Activated T-helper 1 cell treated with anti-CD3 and anti-CD28 coated beads, Interleukin-2, amount 50 U/mL, for 16 hours (primary cell): ENCODE measurements at regions not wholly inside any gene's neighbourhood (a gene's known extent, or its start where the extent isn't known, plus 50 kb on each side); places are given as distances from the start of the nearest gene placed in this dataset.
"Not testable (repeated sequence)": the region's sequence is repeated elsewhere in the genome, so short reads cannot be mapped to it uniquely, and the experiment has no call there.

Experiments
- DNase-seq, 2 donors: peaks; one replicate each; pipeline ENCODE4 v3.0.0-alpha.2; 2020; ENCODE audit warnings: low read depth in 1 of 2, low spot score in 1 of 2

DNA sequence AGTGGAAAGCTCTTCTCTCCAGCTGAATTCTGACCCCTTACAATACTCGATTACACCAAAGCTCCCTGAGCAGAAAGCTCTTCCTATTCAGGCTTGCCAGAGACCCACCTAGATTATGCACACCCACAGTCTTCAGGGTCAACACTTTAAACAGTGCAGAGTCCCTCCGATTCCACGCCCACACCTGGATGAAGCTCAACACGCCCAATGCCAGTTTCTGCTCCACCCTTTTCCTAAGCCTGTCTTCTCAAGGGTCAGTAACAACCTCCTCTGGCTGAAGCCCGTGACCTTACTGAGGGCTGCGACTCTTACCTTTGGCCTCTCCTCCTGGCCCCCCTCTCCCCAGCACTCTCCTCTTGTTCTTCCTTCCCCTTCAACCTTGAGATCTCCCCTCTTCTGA lies 492.0 kb upstream of the SALL3 start:
- no peak for DNase-seq

DNA sequence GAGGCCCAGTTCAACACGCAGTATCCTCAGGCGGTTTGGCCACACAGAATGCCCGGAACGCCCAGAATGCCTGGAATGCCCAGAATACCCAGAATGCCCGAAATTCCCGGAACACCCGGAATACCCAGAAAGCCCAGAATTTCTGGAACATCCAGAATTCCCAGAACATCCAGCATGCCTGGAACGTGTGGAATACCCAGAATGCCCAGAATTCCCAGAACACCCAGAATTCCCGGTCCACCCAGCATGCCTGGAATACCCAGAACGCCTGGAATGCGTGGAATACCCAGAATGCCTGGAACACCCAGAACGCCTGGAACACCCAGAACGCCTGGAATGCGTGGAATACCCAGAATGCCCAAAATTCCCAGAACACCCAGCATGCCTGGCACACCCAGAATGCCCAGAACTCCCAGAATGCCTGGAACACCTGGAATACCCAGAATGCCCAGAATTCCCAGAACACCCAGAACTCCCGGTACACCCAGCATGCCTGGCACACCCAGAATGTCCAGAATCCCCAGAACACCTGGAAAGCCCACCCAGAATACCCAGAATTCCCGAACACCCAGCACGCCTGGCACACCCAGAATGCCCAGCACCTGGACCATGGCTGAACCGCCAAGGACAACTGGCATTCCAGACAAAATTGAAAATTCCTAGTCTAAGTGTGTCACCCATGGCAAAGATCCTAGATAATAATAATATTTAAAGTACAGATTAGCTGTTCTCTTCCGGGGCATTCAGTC lies 487.4 kb upstream of the SALL3 start:
- DNase-seq: no peak

DNA sequence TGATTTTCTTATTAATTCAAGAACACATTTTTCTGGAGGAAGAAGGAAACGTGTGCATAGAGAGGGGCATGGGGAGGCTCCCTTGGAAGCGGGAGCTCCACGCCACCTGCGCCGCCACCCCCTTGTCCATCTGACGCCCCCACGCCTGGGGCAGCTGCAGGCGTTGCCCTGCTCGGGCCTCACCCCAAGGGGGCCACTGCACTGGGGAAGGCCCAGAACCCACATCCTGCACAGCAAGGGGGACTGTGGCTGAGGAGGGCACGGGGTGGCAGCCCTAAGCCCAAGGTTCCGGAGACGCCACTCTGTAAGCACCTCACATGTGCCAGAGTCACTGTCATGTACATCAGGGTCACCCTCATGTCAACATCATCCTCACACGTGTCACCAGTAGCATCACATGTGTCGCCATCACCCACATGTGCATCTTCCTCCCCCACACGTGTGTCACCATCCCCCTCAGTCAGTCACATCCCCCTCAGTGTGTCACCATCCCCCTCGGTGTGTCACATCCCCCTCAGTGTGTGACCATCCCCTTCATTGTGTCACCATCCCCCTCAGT lies 486.7 kb upstream of the SALL3 start:
- no peak for DNase-seq

DNA sequence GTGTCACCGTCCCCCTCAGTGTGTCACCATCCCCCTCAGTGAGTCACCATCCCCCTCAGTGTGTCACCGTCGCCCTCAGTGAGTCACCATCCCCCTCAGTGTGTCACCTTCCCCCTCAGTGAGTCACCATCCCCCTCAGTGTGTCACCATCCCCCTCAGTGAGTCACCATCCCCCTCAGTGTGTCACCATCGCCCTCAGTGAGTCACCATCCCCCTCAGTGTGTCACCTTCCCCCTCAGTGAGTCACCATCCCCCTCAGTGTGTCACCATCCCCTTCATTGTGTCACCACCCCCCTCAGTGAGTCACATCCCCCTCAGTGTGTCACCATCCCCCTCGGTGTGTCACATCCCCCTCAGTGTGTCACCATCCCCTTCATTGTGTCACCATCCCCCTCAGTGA lies 486.1 kb upstream of the SALL3 start:
- DNase-seq: not testable (repeated sequence)

DNA sequence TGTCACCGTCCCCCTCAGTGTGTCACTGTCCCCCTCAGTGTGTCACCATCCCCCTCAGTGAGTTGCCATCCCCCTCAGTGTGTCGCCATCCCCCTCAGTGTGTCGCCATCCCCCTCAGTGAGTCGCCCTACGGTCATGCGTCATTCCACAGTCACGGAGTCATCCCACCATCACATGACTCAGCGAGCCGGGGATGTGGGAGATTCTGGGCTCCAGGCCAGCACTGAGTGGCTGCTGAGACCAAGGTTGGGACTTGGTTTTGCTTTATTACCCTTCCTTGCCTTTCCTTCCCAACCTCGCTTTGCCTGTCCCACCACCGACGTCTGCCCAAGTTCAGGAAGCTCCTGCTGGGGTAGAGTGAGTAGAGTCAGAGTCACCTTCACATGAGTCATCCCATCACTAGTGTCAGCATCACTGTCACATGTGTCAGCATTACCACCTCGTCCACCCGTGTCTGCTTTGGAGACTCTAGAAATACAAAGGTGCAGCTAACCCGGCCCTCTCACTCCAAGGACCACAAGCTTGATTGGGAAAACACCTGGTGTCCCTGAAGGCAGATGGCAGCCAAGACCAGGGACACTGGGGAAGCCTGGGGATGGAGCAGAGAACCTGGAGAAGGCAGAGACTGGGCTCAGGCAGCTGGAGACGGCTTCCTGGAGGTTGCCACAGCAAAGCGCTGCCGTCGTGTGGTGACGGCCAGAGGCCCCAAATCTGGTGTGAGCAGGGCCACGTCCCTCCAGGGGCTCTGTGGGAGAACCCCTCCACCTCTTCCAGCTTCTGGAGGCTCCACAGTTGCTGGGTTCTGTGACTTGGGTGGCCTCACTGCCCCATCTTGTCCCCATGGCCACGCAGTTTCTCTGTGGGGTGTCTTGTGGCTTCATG lies 485.2 kb upstream of the SALL3 start:
- no peak for DNase-seq

DNA sequence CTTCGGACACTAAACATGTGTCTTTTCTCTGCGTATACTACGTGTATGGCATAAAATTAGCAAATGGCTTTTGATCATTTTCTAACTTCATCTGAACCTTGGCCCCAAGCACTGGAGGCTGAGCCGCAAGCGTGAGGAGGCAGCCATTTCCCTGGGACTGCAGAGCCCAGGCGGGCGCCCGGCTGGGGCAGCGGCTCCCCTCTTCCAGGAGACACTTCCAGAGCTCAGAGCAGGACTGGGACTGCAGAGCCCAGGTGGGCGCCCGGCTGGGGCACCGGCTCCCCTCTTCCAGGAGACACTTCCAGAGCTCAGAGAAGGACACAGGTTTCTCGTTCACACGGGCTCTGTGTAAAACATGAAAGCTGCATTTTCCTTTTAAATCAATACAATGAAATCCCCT lies 484.1 kb upstream of the SALL3 start:
- no peak for DNase-seq

DNA sequence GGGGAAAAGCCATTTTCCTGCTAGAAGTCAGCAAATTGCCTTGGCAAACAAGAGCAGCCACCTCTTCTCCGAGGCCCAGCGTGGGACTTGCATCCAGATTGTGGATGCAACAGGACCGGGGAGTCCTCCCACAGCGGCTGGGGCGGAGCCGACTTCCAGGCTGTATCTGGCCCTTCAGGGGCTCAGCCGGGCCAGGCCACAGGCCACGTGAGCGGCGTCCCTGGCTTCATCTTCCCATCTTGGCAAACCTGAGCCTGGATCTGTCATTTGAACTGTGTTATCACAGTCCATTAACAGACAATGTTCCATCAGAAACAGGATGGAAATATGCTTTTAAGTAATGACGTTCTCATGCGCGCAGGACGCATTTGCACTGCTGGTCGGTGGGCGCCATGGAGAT lies 483.5 kb upstream of the SALL3 start:
- DNase-seq: no peak

DNA sequence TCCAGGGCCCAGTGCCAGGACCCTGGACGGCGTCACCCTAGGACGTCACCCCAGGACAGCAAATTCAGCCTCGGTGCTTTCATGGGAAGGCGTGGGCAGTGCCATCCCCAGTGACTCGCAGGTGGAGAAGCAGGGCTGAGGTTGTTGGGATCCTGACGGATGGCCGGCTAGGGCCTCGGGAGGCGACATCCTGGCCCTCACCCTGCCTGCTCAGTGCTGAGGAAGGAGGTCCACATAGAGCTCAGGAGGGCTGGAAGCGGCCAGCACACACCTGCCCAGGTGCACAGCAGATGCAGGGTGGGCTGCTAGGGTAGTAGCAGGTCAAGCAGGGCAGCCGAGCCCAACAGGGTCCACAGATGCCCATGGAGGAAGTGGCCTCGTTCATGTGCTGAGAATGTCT lies 482.0 kb upstream of the SALL3 start:
- DNase-seq: no peak

DNA sequence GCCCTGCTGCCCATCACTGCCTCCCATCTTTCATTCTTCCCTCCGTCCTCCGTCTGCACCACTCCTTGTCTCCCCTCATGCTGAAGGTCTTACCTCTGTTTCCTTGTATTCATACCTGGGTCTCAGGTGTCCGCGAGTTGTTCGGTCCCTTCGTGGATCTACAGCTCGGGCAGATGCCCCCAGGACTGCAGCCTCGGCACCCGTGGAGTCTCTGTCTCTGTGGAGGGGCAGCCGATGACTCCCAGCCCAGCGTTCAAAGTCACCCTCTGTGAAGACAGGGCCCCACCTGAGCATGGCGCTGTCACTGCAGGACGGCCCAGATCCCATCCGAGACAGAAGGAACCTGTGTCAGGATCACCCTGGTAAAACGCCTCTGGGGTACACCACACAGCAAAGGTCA lies 480.0 kb upstream of the SALL3 start:
- no peak for DNase-seq

DNA sequence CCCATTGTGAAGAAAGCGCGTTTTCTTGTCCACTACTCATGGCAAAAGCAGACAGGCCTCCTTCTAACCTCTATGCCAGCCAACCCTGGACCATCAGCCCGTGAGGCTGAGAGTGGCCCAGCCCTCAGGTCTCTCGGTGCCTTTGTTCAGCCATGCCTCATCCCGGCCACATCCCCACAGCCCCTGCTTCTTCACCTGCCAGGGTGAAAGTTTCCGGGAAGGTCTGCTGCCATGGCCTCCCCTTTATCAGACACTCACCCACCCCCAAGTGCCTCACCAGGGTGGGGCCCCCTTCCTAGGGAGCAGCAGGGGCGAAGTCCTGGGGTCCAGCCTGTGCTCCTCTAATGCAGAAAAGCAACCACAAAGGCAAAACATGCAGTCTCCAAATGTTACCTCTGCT lies 478.4 kb upstream of the SALL3 start:
- DNase-seq: no peak

DNA sequence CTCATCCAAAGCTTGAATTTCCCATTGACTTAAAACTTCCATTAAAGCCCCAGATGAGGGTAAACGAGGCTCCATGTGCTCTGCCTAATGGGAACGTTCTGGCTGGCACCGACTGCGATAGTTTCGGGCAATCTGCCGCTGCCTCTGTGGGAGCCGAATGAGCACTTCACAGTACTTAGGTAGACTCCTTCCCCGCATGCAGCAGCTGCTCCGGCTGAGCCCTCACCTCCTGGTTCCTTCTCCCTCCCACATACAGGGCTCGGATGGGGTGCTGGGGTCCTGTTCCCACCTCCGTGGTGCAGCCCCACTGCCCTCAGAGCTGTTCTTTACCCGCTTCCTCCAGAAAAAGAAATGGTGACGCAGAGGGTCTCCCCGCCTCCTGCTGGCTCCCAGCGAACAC lies 476.5 kb upstream of the SALL3 start:
- no peak for DNase-seq

DNA sequence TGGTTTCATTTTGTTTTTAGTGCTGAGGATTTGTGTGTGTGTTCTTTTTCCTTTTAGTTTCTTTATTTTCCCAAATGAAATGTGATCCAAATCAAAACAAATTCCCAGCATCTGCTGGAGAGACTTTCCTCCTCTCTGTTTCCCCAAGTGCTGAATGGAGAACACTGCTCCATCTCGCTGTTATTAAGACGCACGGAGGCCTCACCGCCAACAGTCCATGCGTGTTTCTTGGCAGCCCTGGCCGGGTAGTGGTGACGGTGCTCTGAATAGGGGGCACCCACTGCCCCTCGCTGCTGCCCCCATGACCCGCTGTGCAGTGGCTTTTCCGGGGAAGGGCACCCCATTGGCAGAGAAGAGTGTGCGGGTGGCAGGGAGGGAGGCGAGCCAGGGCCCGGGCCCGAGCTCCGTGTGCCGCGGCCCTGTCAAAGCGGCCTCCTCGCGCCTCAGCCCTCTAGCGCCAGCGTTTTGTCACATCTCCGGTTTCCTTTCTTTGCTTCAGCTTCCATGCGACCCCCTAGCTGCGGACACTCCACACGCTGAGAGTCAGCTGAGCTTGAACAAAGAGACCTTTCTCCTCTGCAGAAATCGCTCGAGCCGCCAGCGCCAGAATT lies 473.7 kb upstream of the SALL3 start:
- no peak for DNase-seq

DNA sequence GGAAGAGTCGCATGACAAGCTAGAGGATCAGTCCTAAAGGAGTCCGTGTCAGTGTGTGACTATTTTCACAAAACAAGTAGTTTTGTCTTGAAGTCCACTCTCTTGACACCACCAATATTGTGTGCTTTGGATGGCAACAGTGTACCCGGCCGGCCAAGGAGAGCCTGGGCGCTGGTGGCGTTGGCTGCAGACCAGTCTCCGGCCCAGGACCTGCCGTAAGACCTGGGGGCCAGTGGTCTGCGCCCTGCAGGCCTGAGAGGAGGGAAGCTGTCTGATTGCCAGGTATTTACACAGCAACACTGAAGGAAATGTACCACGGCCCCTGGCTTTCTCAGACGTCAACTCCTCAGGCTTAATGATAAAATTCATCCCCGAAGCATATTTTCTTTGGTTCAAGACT lies 472.4 kb upstream of the SALL3 start:
- DNase-seq: no peak

DNA sequence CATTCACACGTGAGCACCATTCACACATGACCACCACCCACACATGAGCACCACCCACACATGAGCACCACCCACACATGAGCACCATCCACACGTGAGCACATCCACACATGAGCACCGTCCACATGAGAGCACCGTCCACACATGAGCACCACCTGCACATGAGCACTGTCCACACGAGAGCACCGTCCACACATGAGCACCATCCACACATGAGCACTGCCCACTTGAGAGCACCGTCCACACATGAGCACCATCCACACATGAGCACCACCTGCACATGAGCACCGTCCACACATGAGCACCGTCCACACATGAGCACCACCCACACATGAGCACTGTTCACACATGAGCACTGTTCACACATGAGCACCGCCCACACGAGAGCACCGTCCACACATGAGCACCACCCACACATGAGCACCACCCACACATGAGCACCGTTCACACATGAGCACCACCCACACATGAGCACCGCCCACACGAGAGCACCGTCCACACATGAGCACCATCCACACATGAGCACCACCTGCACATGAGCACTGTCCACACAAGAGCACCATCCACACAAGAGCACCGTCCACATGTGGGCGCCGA lies 471.3 kb upstream of the SALL3 start:
- DNase-seq: not testable (repeated sequence)

DNA sequence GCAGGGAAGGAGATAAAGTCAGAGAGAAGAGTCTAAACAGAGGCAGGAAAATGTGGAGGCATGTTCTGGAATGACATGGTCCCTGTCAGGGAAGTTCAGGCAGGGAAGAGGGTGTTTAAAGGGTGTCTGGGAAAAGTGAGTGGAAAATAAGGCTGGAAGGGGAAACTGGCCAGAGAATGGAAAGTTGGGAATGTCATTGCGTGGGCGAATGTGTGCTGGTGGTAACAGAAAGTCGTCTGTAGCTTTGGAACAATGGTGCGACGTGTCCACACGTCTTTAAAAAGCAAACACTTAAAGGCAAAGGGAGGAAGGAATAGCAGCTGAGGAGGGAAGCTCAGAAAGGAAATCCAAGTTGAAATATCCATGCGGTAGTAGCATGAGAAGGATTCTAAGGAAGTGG lies 469.5 kb upstream of the SALL3 start:
- DNase-seq: no peak

DNA sequence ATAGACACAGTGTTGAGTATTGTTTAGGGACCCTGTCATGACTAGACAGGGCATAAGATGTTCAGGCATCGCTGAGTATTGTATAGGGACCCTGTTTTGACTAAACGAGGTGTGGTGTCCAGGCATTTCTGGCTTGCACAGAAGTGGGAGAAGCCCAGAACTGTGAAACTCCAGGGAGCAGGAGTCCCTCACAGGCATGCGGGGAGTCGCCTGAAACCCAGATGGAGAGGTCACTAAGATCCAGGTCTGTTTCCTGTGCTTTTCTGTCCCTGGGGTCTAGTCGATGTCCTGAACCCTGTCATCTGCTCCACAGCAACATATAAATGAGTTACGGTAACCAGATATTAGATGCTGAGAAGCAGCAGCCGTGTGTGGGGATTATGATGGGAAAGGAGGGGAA lies 469.0 kb upstream of the SALL3 start:
- DNase-seq: no peak

DNA sequence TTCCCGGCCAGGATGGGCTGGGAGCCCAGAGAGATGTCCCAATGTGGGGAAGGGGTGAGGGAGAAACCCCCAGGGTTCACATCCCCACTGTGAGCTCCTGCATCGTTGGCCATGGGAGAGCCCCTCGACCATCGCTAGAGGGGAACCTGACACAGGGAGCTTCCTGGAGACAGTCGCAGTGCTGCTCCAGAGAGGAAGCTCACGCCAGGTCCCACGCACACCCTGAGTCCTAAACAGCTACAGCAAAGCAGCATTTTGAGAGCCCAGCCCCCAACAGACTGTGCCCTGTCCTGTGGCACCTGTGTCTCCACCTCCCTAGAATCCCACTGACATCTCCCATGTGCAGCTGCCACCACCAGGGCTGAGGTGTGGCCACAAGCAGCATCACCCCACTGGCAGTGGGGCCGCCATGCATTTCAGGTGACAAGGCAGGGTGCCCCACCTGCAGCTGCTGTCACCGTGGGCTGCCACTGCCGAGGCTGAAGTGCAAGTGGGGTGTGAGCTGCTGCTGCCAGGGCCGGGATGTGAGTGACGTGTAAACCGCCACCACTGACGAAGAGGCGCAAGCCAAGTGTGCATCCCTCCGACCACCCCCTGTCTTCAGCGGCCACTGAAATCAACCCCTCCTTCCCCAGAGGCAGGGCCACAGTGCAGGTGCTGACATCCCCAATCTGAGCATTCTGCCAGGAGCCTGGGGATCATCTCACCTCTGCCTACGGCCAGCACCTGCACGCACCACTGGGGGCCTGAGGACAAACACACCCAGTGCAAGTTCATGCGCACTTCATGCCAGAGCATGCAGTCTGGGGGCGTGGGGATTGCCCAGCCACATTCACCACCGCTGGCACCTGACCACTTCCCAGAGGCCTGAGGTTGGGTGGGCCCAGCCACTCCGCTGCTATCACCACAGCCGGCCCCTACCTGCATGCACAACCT lies 467.7 kb upstream of the SALL3 start:
- DNase-seq: no peak

DNA sequence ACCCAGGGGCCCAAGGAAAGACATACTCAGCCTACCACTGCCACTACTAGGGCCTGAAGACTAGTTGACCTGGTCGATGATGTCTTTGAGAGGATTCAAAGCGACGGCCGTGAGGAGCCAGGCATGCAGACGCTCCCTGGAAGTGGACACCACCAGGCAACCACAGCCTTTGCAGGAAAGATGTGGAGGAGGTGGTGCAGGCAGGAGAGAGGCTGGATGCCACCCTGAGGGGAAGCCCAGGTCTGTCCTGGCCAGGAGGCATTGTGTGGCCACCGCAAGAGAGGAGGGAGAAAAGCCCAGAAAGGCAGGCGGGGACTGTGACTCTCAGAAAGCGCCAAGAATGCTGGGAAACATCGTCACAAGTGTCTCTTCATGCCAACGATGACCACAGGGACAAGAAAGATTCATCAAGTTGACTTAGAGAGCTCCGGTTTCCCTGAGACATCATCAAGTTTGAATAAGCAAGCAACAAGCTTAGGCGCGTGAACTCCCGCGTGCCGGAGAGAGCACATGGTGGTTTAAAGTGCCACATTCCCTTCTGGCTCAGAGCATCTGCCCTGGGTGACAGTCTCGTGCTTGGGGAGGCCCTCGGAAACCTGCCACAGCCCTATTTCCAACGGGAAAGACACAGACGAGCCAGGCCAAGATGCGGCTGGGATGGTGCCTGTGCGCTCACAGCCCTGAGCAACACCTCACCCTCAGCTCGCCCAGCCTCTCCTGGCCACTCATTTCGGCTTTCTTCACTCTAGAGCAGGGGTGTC lies 464.5 kb upstream of the SALL3 start:
- no peak for DNase-seq

DNA sequence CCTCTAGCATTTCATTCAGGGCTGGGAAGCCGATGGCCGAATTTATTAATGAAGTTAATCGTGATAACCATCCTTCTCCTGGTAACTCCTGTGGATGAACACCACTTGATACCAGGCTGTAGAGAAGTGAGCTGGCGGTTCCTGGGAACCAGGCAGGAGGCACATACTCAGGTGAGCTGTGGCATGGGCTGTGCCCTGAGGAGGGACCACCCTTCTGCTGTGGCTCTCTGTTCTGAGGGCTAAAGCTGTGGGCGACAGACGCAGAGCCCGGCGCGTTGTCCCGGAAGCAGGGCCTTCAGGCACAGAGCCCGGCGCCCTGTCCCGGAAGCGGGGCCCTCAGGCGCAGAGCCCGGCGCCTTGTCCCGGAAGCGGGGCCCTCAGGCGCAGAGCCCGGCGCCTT lies 462.3 kb upstream of the SALL3 start:
- no peak for DNase-seq

DNA sequence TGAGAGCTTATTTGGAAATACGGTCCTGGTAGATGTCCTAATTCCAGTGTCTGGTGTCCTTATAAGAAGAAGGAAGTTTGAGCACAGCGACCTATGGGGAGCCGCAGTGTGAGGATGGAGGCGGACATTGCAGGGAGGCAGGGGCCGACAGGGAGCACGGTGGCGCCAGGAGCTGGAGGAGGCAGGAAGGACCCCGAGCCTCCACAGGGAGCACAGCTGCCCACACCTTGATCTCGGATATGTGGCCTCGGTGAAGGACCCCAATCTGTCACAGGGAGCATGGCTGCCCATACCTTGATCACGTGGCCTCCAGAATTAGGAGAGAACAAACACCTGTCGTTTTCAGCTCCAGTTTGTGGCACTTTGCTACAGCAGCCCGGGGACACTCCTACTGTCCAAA lies 461.6 kb upstream of the SALL3 start:
- no peak for DNase-seq
